Spleen (tissue), 11 donors: ENCODE measurements at regions not wholly inside any gene's neighbourhood (a gene's known extent, or its start where the extent isn't known, plus 50 kb on each side); places are given as distances from the start of the nearest gene placed in this dataset.

ENCODE experiments used
- DNase-seq: peaks from one replicate; pipeline ENCODE4 v3.0.0-alpha.2; 2020
- H3K27ac ChIP-seq, 8 donors: fragments of 200-600 bp; sonication (generic) in 7 of 8; 1 replicate in 4 of 8; 2 replicates in 4 of 8; pipeline versions ENCODE4 v1.5.0 to v1.8.0; 2016 to 2021; ENCODE audit warnings: inconsistent platforms in 4 of 8, mild to moderate bottlenecking in 4 of 8, moderate library complexity in 1 of 8
- H3K27me3 ChIP-seq, 7 donors: fragments of 200-600 bp; sonication (generic) in 6 of 7; replicated peaks in 1 of 7; 1 replicate in 4 of 7; 2 replicates in 3 of 7; pipeline versions ENCODE4 v1.5.0 to v1.8.0; 2016 to 2021; ENCODE audit warnings: inconsistent platforms in 3 of 7, mild to moderate bottlenecking in 1 of 7
- H3K36me3 ChIP-seq, 6 donors: fragments of 200-600 bp; sonication (generic) in 5 of 6; 1 replicate in 4 of 6; 2 replicates in 2 of 6; pipeline versions ENCODE4 v1.5.0 to v1.8.0; 2016 to 2021; ENCODE audit warnings: inconsistent platforms in 2 of 6
- H3K4me1 ChIP-seq, 6 donors: fragments of 200-600 bp; sonication (generic) in 5 of 6; 1 replicate in 3 of 6; 2 replicates in 3 of 6; pipeline versions ENCODE4 v1.5.0 to v1.8.0; 2016 to 2021; ENCODE audit warnings: inconsistent platforms in 3 of 6
- H3K4me3 ChIP-seq, 8 donors: fragments of 200-600 bp; sonication (generic) in 7 of 8; 1 replicate in 4 of 8; 2 replicates in 4 of 8; pipeline versions ENCODE4 v1.5.0 to v1.8.0; 2016 to 2021; ENCODE audit warnings: inconsistent platforms in 4 of 8, mild to moderate bottlenecking in 4 of 8, moderate library complexity in 2 of 8
- H3K9me3 ChIP-seq, 8 donors: fragments of 200-600 bp; sonication (generic) in 7 of 8; 1 replicate in 4 of 8; 2 replicates in 4 of 8; pipeline versions ENCODE4 v1.5.0 to v1.8.0; 2016 to 2021; ENCODE audit warnings: inconsistent platforms in 4 of 8
- POLR2A ChIP-seq, 3 donors: fragments of 450-650 bp; IDR thresholded peaks; one replicate each; pipeline ENCODE4 v1.5.1; 2017; ENCODE audit warnings: antibody characterized with exemption in 3 of 3, mild to moderate bottlenecking in 1 of 3
- POLR2AphosphoS5 ChIP-seq, 3 donors: sonication (generic); formaldehyde crosslinking; IDR thresholded peaks; one replicate each; pipeline ENCODE4 v1.5.1; 2017; ENCODE audit warnings: antibody characterized with exemption in 3 of 3
- WGBS, 5 donors: extraction: QIAGEN DNeasy Blood & Tissue Kit in 3 of 5; methylation state at CpG; one replicate each; pipeline versions ENCODE4 v1.1.5 to v1.1.7; 2013 to 2018; 5-methylcytosine and 5-hydroxymethylcytosine counted together
- intact Hi-C: fragments of 100-400 bp; cut with DNase I; formaldehyde crosslinking; loops from one replicate; pipeline ENCODE4 v1.15.0; 2023; ENCODE audit warnings: low total_unique reads
- TF ChIP-seq, protein P1 (sequence below), 11 experiments: fragments of 200-600 bp in 7 of 11; fragments of 450-650 bp in 4 of 11; sonication (generic) in 4 of 11; IDR thresholded peaks in 8 of 11; conservative IDR thresholded peaks in 3 of 11; 1 replicate in 7 of 11; 2 replicates in 4 of 11; pipeline versions ENCODE4 v1.4.0 to v1.8.0; 2016 to 2021; ENCODE audit warnings: antibody characterized with exemption in 11 of 11, inconsistent platforms in 4 of 11, mild to moderate bottlenecking in 1 of 11
- donor health status: healthy with polysubstance abuse.
- donor health status: DM: no; HTN: no; CAD: no; lungs with moderate emphysema.
- donor health status: DM: no; HTN: no; CAD: no.
- donor health status: Bipolar disorder and iron deficiency.
- donor health status: healthy.
- donor health status: DM: no; HTN: no; CAD: no.
- donor health status: DM: yes; HTN: yes; CAD: no.

- H3K9me3 ChIP-seq: peaks cover 0 to 10% (median 0%) of the 10 kb centered on the region in 8 donors
- no peaks in the 10 kb centered on the region for H3K27me3 ChIP-seq
- H3K27ac ChIP-seq: no peak overlapping the region
- TF ChIP-seq POLR2A (IDR thresholded peaks at IDR 0.05): no peak
- TF ChIP-seq, protein P1, sequence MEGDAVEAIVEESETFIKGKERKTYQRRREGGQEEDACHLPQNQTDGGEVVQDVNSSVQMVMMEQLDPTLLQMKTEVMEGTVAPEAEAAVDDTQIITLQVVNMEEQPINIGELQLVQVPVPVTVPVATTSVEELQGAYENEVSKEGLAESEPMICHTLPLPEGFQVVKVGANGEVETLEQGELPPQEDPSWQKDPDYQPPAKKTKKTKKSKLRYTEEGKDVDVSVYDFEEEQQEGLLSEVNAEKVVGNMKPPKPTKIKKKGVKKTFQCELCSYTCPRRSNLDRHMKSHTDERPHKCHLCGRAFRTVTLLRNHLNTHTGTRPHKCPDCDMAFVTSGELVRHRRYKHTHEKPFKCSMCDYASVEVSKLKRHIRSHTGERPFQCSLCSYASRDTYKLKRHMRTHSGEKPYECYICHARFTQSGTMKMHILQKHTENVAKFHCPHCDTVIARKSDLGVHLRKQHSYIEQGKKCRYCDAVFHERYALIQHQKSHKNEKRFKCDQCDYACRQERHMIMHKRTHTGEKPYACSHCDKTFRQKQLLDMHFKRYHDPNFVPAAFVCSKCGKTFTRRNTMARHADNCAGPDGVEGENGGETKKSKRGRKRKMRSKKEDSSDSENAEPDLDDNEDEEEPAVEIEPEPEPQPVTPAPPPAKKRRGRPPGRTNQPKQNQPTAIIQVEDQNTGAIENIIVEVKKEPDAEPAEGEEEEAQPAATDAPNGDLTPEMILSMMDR (IDR thresholded peaks at IDR 0.05 in 8 of 11, conservative IDR thresholded peaks at IDR 0.05 in 3 of 11): no peak
- no peak for TF ChIP-seq POLR2AphosphoS5 (IDR thresholded peaks at IDR 0.05)
- intact Hi-C loops: no loop called here
- no peak overlapping the region for H3K4me3 ChIP-seq
- H3K4me1 ChIP-seq: no peaks in the 10 kb centered on the region
- DNase-seq: no peak
- no peaks in the 10 kb centered on the region for H3K36me3 ChIP-seq
Observed at GRCh38 chr21:15283138-15283537, 218.3 kb upstream of the NRIP1 start.

DNA sequence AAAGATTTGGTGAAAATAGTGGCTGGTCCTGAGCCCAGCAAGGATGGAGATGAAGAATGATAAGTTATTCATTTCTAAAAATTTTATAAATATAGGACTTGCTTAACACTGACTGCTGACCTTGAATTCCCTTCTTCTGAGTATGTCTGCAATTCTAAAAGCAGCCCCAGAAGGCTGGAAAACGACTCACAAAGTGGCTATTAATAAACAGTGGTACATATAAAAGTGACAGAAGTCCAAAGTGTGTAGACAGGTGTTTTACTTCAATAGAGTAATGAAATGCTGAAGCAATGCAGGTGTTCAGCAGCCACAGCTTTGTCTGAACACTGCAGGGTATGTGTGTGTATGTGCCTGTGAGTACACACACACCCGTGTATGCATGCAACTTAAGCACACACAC, 219.0 kb upstream of the NRIP1 start:
- Histone ChIP-seq H3K27ac (no peak overlapping the region), H3K9me3 (peaks cover 0 to 10% (median 0%) of the 10 kb centered on the region in 8 donors), H3K36me3 (no peaks in the 10 kb centered on the region), H3K27me3 (no peaks in the 10 kb centered on the region), H3K4me1 (no peaks in the 10 kb centered on the region), H3K4me3 (no peak overlapping the region)
- TF ChIP-seq, protein P1 (IDR thresholded peaks at IDR 0.05 in 8 of 11, conservative IDR thresholded peaks at IDR 0.05 in 3 of 11): no peak
- TF ChIP-seq POLR2A (IDR thresholded peaks at IDR 0.05): no peak
- no peak for TF ChIP-seq POLR2AphosphoS5 (IDR thresholded peaks at IDR 0.05)
- no peak for DNase-seq
- WGBS, 5 donors: 62 to 80% (median 77%) methylated on average over 2 of the region's 2 CpGs
- intact Hi-C loops: no loop called here

DNA sequence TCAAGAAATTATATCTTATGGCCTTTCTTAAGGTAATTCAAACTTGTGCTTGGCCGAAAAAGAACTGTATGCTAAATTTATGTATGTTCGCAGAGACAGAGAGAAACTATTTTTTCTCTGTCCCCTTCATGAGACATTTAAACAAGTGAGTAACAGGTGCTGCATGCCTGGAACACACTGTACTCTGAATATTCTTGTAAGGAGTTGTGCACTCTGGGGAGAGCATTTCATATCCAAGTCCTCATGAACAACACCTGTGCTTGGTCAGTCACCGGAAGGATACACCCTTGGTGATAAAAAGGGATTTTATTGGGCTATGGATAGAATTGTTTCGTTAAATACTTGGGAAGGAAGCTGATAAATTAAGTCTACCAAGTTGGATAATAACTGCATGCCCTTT, 220.8 kb upstream of the NRIP1 start:
- TF ChIP-seq POLR2AphosphoS5 (IDR thresholded peaks at IDR 0.05): no peak
- TF ChIP-seq, protein P1 (IDR thresholded peaks at IDR 0.05 in 8 of 11, conservative IDR thresholded peaks at IDR 0.05 in 3 of 11): no peak
- no peak for TF ChIP-seq POLR2A (IDR thresholded peaks at IDR 0.05)
- Histone ChIP-seq H3K27ac (no peak overlapping the region), H3K4me1 (no peaks in the 10 kb centered on the region), H3K9me3 (peaks cover 0 to 10% (median 0%) of the 10 kb centered on the region in 8 donors), H3K36me3 (no peaks in the 10 kb centered on the region), H3K27me3 (no peaks in the 10 kb centered on the region), H3K4me3 (no peak overlapping the region)
- intact Hi-C loops: no loop called here
- DNase-seq: no peak
- 84 to 94% (median 90%) methylated on average over 4 of the region's 4 CpGs for WGBS, 5 donors

GRCh38 chr21:15289246-15289645, 224.4 kb upstream of the NRIP1 start:
- intact Hi-C loops: no loop called here
- WGBS, 5 donors: 88 to 98% (median 94%) methylated on average over 7 to 13 of the region's 13 CpGs
- H3K27ac ChIP-seq: no peak overlapping the region

More at GRCh38 chr21:15289246-15289645, 224.4 kb upstream of the NRIP1 start:
- no peaks in the 10 kb centered on the region for H3K4me1 ChIP-seq
- no peaks in the 10 kb centered on the region for H3K36me3 ChIP-seq
- TF ChIP-seq, protein P1 (IDR thresholded peaks at IDR 0.05 in 8 of 11, conservative IDR thresholded peaks at IDR 0.05 in 3 of 11): no peak
- TF ChIP-seq POLR2AphosphoS5 (IDR thresholded peaks at IDR 0.05) (no peak), POLR2A (IDR thresholded peaks at IDR 0.05) (no peak)
- no peak overlapping the region for H3K4me3 ChIP-seq
- H3K27me3 ChIP-seq: no peaks in the 10 kb centered on the region
- H3K9me3 ChIP-seq: no peaks in the 10 kb centered on the region
- DNase-seq: no peak
